Retina (tissue), 1 donor: ENCODE measurements at regions not wholly inside any gene's neighbourhood (a gene's known extent, or its start where the extent isn't known, plus 50 kb on each side); places are given as distances from the start of the nearest gene placed in this dataset.
A peak's percentile ranks its signal among the peaks of the same experiment; 100 is the strongest.
"Not testable (repeated sequence)": the region's sequence is repeated elsewhere in the genome, so short reads cannot be mapped to it uniquely, and the experiment has no call there.

ENCODE experiments used
- DNase-seq: peaks from one replicate; pipeline ENCODE4 v3.0.0-alpha.2; 2016

GRCh38 chrX:3815896-3816664 is 102.6 kb upstream of the PRKX start:
- DNase-seq, result peak; percentile 77

GRCh38 chrX:3811331-3812311 is 98.2 kb upstream of the PRKX start:
- peak; percentile 45 for DNase-seq

DNA sequence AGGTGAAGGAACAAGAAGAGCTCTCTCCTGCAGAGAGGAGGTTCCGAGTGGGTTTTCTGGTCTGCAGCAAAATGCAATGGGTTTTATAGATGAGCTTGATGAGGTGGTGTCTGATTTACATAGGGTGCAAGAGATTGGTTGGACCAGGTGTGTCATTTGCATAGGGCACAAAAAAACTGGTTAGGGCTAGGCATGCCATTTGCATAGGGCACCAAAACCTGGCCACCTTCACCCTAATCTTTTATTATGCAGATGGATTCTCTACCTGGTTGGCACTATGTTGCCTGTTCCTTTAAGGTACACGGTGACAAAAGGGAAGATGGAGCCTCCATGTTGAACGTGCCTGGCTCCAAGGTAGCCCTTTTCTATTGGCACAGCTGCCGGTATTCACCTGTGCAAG is 94.5 kb upstream of the PRKX start:
- no peak for DNase-seq

- no peak for DNase-seq
Observed at GRCh38 chrX:3806630-3807029, 93.2 kb upstream of the PRKX start.

GRCh38 chrX:3803713-3804112 is 90.3 kb upstream of the PRKX start:
- no peak for DNase-seq

DNA sequence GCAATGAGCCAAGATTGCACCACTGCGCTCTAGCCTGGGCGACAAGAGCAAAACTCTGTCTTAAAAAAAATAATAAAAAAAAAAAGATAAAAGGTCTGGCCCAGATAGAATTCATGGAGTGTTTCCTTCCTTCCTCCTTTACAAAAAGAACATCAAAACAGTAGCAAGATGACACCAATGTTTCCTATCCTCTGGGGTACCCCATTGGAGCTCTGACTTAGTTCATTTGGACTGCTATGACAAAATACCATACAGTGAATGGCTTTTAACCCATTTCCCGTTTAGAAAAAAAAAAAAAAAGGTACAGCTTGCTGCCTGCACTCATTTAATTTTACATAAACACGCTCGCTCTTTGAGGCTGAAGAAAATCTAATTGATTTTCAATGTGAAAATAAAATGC is 89.9 kb upstream of the PRKX start:
- DNase-seq, result no peak

- not testable (repeated sequence) for DNase-seq
Observed at GRCh38 chrX:3795411-3795810, 82.0 kb upstream of the PRKX start.

- DNase-seq, result no peak
Observed at GRCh38 chrX:3791449-3791848, 78.0 kb upstream of the PRKX start.

DNA sequence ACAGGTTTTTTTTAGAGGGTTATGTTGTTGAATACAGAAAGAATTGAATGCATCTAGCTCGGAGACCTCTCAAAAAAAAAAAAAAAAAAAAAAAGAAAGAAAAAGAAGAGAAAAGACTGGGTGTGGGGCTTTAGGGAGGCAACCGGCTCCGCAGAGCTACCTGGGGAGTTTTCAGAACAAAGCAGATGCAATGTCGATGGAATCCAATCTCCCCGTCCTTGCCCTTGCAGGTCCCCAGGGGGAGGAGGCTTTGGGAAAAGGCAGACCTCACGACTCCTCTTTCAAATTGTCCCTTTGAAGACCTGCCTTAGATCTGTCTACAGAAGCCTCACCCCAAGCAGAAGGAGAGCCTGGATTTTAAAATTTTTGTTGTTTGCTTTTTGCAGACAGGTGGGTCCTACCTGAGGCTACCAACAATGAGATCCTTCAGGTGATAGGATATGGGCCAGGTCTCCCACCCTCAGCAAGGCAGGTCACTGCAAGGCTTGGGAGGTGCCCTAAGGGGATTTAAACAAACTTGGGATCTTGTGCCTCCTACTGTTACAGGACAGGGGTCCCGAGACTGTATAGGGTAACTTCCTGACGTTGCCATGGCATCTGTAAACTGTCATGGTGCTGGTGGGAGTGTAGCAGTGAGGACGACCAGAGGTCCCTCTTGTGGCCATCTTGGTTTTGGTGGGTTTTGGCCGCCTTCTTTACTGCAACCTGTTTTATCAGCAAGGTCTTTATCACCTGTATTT is 75.2 kb upstream of the PRKX start:
- DNase-seq, result no peak

DNA sequence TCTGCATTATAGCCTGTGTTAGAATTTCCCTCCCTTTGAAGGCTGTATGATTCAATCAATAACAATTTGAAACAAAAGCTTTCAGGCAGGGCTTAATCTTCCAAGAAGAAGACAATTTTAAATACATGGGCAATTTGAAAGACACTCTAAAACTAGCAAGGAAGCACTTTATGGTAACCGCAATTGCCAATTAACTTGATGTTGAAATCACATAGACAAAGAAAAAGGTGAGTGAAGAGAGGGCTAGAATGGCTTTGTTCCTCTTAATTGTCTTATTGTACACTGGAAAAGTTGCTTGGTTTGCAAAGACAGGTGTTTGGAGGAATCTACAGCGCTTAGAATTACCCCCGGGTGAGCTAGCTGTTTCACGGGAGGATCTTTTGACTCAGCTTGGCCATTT is 74.4 kb upstream of the PRKX start:
- DNase-seq, result no peak

DNA sequence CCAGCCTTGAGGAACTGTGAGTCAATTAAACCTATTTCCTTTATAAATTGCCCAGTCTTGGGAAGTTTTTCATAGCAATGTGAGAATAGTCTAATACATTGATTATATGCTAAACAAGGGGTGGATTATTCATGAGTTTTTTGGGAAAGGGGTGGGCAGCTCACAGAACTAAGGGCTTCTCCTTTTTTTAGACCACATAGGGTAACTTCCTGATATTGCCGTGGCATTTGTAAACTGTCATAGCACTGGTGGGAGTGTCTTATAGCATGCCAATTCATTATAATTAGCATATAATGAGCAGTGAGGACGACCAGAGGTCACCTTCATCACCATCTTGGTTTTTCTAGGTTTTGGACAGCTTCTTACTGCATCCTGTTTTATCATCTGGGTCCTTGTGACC is 72.4 kb upstream of the PRKX start:
- not testable (repeated sequence) for DNase-seq

DNA sequence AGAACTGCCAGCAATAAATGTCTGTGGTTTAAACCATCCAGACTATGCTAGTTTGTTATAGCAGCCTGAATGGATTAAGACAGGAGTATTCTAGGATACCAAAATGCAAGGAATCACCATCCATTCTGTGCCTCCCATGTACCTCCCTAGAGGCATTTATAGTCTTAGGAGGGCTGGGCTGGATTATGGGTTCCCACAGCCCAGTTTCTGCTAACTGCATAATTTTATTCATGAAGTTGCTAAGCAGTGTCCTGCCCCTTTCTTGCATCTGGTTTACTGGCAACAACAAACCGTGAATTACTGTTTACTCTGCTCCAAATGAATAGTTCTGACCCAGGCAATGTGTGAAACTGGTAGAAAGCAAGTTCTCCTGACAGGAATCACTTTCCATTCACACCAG is 67.1 kb upstream of the PRKX start:
- DNase-seq, result no peak

GRCh38 chrX:3779546-3779945 is 66.1 kb upstream of the PRKX start:
- DNase-seq, result no peak

DNA sequence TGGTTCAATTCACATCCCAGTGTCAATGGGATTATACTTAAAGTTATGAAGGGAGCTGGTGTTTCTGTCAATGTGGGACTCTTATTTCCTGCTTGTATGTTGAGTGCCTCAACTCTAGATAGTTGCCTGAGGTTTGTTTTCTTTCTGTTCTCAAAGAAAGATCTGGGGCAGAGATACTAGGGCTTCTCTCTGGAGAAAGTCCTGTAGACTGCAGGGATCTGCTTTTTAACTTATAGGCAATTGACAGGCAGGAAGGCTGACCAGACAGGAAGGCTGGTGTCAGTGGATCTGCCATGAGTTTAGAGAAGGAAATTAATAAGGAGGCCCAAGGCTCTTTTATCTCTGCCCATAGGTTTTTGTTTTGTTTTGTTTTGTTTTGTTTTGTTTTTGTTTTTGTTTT is 64.0 kb upstream of the PRKX start:
- no peak for DNase-seq

GRCh38 chrX:3771766-3772165 is 58.3 kb upstream of the PRKX start:
- no peak for DNase-seq

DNA sequence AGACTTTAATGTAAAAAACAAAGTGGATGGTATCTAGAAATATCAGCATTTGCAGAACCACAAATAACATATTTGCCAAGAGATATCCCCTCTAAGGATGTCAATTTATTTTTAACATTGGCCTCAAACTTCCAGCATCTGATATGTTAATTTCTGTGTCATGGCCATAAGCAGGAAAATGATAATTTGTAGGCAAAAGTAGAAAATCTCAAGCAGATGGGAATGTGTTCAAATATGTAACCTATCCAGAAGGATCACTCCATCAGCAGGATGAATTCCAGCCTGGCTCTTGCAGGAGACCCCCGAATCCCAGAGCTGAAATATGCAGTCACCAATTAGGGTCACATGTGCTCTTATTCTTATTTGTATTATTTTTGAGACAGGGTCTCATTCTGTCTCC is 55.4 kb upstream of the PRKX start:
- no peak for DNase-seq
